GM12878 (cell line): ENCODE measurements at regions not wholly inside any gene's neighbourhood (a gene's known extent, or its start where the extent isn't known, plus 50 kb on each side); places are given as distances from the start of the nearest gene placed in this dataset.

Experiments
- ATAC-seq: fragments of 200-7000 bp; cut with Tn5 transposase; 3 replicates; pipeline ENCODE4 v1.9.1; 2020; ENCODE audit warnings: mild to moderate bottlenecking, moderate library complexity
- BruUV-seq: library from RNA; stranded (reverse); fragments of 400-500 nt; replicated peaks from 2 replicates; lab custom pipeline; 2021; lab: Mats Ljungman, UMichigan
- CTCF ChIA-PET: fragments of 300-600 bp; sonication (Branson Sonifier 250); formaldehyde crosslinking; extraction: SDS; loops from one replicate; lab custom pipeline; 2021; ENCODE audit warnings: inconsistent platforms; lab: Yijun Ruan, JAX
- POLR2A ChIA-PET: fragments of 350-600 bp; formaldehyde crosslinking; extraction: SDS; loops from one replicate; lab custom pipeline; 2021; ENCODE audit warnings: inconsistent platforms; lab: Charles Lee
- RAD21 ChIA-PET: fragments of 300-600 bp; sonication (Branson Sonifier 250); formaldehyde crosslinking; loops from one replicate; lab custom pipeline; 2023; ENCODE audit warnings: antibody characterized with exemption; ENCODE audit not compliant: unreplicated experiment; lab: Charles Lee
- SMC1A ChIA-PET: fragments of 300-600 bp; sonication (Branson Sonifier 250); formaldehyde crosslinking; loops from one replicate; lab custom pipeline; 2023; ENCODE audit not compliant: unreplicated experiment, uncharacterized antibody; lab: Charles Lee
- DNase-seq: peaks from one replicate; pipeline ENCODE4 v3.0.0-alpha.2; 2011; ENCODE audit warnings: low read depth, low spot score
- FAIRE-seq: peaks from 3 replicates; lab custom pipeline; 2011; peaks lifted over from hg19 to GRCh38; lab: Jason Lieb, UNC
- H2AFZ ChIP-seq: 2 replicates; pipeline ENCODE4 v1.6.0; 2011; ENCODE audit warnings: low read depth, low read length, control low read depth; ENCODE audit not compliant: control insufficient read depth
- H3K27ac ChIP-seq: 2 replicates; pipeline ENCODE4 v1.5.1; 2011; ENCODE audit warnings: control low read depth; ENCODE audit not compliant: control insufficient read depth, insufficient read depth
- H3K27me3 ChIP-seq, 2 experiments: replicated peaks in 1 of 2; 2 replicates each; pipeline versions ENCODE4 v1.6.0 to v1.6.1; 2011; ENCODE audit warnings: low read length in 1 of 2; ENCODE audit not compliant: control insufficient read depth in 2 of 2, insufficient read depth in 2 of 2
- H3K36me3 ChIP-seq, 2 experiments: 2 replicates each; pipeline ENCODE4 v1.5.1; 2011; ENCODE audit warnings: low read length in 1 of 2; ENCODE audit not compliant: control insufficient read depth in 2 of 2, insufficient read depth in 2 of 2
- H3K4me1 ChIP-seq: 2 replicates; pipeline ENCODE4 v1.6.1; 2011; ENCODE audit warnings: mild to moderate bottlenecking, low read length, moderate library complexity, mixed read lengths; ENCODE audit not compliant: control insufficient read depth, insufficient read depth
- H3K4me2 ChIP-seq: 2 replicates; pipeline ENCODE4 v1.6.0; 2011; ENCODE audit warnings: control low read depth; ENCODE audit not compliant: control insufficient read depth, insufficient read depth
- H3K4me3 ChIP-seq: fragments of 200-600 bp; sonication (generic); 2 replicates; pipeline ENCODE4 v1.5.1; 2016
- H3K79me2 ChIP-seq: 2 replicates; pipeline ENCODE4 v1.6.0; 2011; ENCODE audit warnings: low read length; ENCODE audit not compliant: control insufficient read depth, insufficient read depth
- H3K9ac ChIP-seq: 2 replicates; pipeline ENCODE4 v1.8.0; 2011; ENCODE audit warnings: low read length, control low read depth, mixed read lengths; ENCODE audit not compliant: control insufficient read depth, insufficient read depth
- H3K9me3 ChIP-seq: replicated peaks from 3 replicates; pipeline ENCODE4 v1.5.1; 2011; ENCODE audit warnings: mild to moderate bottlenecking, low read length; ENCODE audit not compliant: control insufficient read depth, insufficient read depth
- H4K20me1 ChIP-seq: 2 replicates; pipeline ENCODE4 v1.6.0; 2011; ENCODE audit not compliant: control insufficient read depth, insufficient read depth
- ESRRA ChIP-seq: IDR thresholded peaks from 2 replicates; pipeline ENCODE4 v1.6.1; 2012; ENCODE audit warnings: mild to moderate bottlenecking, low read length, improper control_type of control experiment
- ETV6 ChIP-seq, 2 experiments: fragments of 450-650 bp in 1 of 2; IDR thresholded peaks in 1 of 2; conservative IDR thresholded peaks in 1 of 2; 2 replicates each; pipeline ENCODE4 v1.6.1; 2014; ENCODE audit warnings: antibody characterized with exemption in 1 of 2, borderline replicate concordance in 1 of 2, low read depth in 1 of 2, mild to moderate bottlenecking in 1 of 2, moderate library complexity in 1 of 2
- IRF4 ChIP-seq: IDR thresholded peaks from 2 replicates; pipeline ENCODE4 v1.6.1; 2011; ENCODE audit warnings: low read depth, low read length
- MTA2 ChIP-seq: fragments of 450-650 bp; IDR thresholded peaks from 2 replicates; pipeline ENCODE4 v1.6.1; 2016; ENCODE audit warnings: low read depth, mild to moderate bottlenecking, moderate library complexity
- SIX5 ChIP-seq: IDR thresholded peaks from 2 replicates; pipeline ENCODE4 v1.6.1; 2011; ENCODE audit warnings: mild to moderate bottlenecking, low read depth, low read length, moderate library complexity; ENCODE audit not compliant: severe bottlenecking
- SP1 ChIP-seq: IDR thresholded peaks from one replicate; pipeline ENCODE4 v1.6.1; 2011; ENCODE audit warnings: low read depth, low read length
- SRF ChIP-seq, 2 experiments: IDR thresholded peaks; 2 replicates each; pipeline ENCODE4 v1.6.1; 2011; ENCODE audit warnings: low read depth in 2 of 2, low read length in 2 of 2, mild to moderate bottlenecking in 1 of 2, moderate library complexity in 1 of 2
- WGBS: methylation state at CpG from one replicate; pipeline ENCODE4 v1.1.6; 2016; ENCODE audit warnings: low lambda C conversion rate; ENCODE audit not compliant: insufficient replicate concordance, insufficient coverage; ENCODE audit errors: missing lambda C conversion rate; 5-methylcytosine and 5-hydroxymethylcytosine counted together
- in situ Hi-C: fragments of 300-500 bp; cut with MboI; formaldehyde crosslinking; loops from 9 replicates; pipeline ENCODE4 v1.14.3; 2018; ENCODE audit warnings: mixed read lengths
- intact Hi-C: fragments of 100-400 bp; cut with micrococcal nuclease; formaldehyde crosslinking; loops from one replicate; pipeline ENCODE4 v1.14.2; 2022; ENCODE audit not compliant: unreplicated experiment
- TF ChIP-seq, protein P1 (sequence below): IDR thresholded peaks from 2 replicates; pipeline ENCODE4 v1.6.1; 2011; ENCODE audit warnings: low read depth, low read length, improper control_type of control experiment, borderline replicate concordance
- TF ChIP-seq, protein P2 (sequence below): fragments of 450-650 bp; IDR thresholded peaks from 2 replicates; pipeline ENCODE4 v1.6.1; 2017; ENCODE audit warnings: antibody characterized with exemption, mild to moderate bottlenecking, moderate library complexity

GRCh38 chr20:60255866-60256265 lies 297.6 kb downstream of the CDH26 start (continued):
- TF ChIP-seq, protein P1, sequence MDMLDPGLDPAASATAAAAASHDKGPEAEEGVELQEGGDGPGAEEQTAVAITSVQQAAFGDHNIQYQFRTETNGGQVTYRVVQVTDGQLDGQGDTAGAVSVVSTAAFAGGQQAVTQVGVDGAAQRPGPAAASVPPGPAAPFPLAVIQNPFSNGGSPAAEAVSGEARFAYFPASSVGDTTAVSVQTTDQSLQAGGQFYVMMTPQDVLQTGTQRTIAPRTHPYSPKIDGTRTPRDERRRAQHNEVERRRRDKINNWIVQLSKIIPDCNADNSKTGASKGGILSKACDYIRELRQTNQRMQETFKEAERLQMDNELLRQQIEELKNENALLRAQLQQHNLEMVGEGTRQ, result no peak
- TF ChIP-seq MTA2, result no peak
- TF ChIP-seq SRF (IDR thresholded peaks at IDR 0.05; ENCODE audit: low read depth in 2 of 2, low read length in 2 of 2), result no peak
- TF ChIP-seq SP1, result no peak

DNA sequence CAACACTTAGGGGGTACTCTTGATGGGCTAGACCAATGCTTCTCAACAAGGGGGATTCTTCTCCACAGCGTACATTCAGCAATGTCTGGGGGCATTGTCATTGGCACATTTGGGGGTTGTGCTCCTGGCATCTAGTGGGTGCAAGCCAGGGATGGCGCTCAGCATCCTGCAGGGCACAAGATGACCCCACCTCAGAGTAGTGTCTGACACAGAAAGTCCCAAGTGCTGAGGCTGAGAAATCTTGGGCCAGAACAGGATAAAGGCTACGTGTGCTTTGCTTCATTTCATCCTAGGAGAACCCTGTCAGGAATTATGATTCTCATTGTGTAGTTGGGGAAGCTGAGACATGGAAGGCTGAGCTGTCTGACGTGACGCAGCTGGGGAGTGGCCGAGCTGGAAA lies 298.6 kb downstream of the CDH26 start:
- FAIRE-seq (no peak), ATAC-seq (no peak), DNase-seq (no peak)
- H3K9ac ChIP-seq, result no peak overlapping the region
- no peaks in the 10 kb centered on the region for H3K9me3 ChIP-seq
- H3K4me2 ChIP-seq, result no peak overlapping the region
- RAD21 ChIA-PET, result no interaction called here
- in situ Hi-C loops, result no loop called here
- H2AFZ ChIP-seq, result no peak overlapping the region
- H3K27ac ChIP-seq, result no peak overlapping the region
- TF ChIP-seq SIX5 (no peak), ETV6 (conservative IDR thresholded peaks at IDR 0.05 in 1 of 2, IDR thresholded peaks at IDR 0.05 in 1 of 2; ENCODE audit: borderline replicate concordance in 1 of 2, low read depth in 1 of 2) (no peak), IRF4 (no peak), ESRRA (no peak)
- TF ChIP-seq, protein P1, result no peak
- TF ChIP-seq, protein P2, sequence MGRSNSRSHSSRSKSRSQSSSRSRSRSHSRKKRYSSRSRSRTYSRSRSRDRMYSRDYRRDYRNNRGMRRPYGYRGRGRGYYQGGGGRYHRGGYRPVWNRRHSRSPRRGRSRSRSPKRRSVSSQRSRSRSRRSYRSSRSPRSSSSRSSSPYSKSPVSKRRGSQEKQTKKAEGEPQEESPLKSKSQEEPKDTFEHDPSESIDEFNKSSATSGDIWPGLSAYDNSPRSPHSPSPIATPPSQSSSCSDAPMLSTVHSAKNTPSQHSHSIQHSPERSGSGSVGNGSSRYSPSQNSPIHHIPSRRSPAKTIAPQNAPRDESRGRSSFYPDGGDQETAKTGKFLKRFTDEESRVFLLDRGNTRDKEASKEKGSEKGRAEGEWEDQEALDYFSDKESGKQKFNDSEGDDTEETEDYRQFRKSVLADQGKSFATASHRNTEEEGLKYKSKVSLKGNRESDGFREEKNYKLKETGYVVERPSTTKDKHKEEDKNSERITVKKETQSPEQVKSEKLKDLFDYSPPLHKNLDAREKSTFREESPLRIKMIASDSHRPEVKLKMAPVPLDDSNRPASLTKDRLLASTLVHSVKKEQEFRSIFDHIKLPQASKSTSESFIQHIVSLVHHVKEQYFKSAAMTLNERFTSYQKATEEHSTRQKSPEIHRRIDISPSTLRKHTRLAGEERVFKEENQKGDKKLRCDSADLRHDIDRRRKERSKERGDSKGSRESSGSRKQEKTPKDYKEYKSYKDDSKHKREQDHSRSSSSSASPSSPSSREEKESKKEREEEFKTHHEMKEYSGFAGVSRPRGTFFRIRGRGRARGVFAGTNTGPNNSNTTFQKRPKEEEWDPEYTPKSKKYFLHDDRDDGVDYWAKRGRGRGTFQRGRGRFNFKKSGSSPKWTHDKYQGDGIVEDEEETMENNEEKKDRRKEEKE, result no peak
- 10% methylated on average over 6 of the region's 6 CpGs for WGBS
- H3K4me3 ChIP-seq, result no peak overlapping the region
- CTCF ChIA-PET, result interaction anchor here (1.1 kb wide), 2 partner anchors 11 to 46 kb away, joined by 3 read pairs; no protein-coding TSS in a partner anchor
- H3K36me3 ChIP-seq, result no peaks in the 10 kb centered on the region
- SMC1A ChIA-PET, result no interaction called here
- POLR2A ChIA-PET, result interaction anchor here (0.6 kb wide), 1 partner anchor 9 kb away, joined by 3 read pairs; no protein-coding TSS in a partner anchor
- no peaks in the 10 kb centered on the region for H3K4me1 ChIP-seq
- BruUV-seq, result no TSS peak
- H3K79me2 ChIP-seq, result no peaks in the 10 kb centered on the region
- no peaks in the 10 kb centered on the region for H4K20me1 ChIP-seq
- no peaks in the 10 kb centered on the region for H3K27me3 ChIP-seq
- intact Hi-C loops, result no loop called here
